HG03460 (cell line): ENCODE measurements at regions not wholly inside any gene's neighbourhood (a gene's known extent, or its start where the extent isn't known, plus 50 kb on each side); places are given as distances from the start of the nearest gene placed in this dataset.

Experiments
- ATAC-seq: cut with Tn5 transposase; IDR thresholded peaks from one replicate; pipeline ENCODE4 v1.9.1; 2021; ENCODE audit not compliant: unreplicated experiment

GRCh38 chr20:40591119-40591518 is 97.9 kb downstream of the MAFB start:
- no peak for ATAC-seq

- no peak for ATAC-seq
Measured at GRCh38 chr20:40589581-40589980, 99.5 kb downstream of the MAFB start.

- ATAC-seq = no peak
Measured at GRCh38 chr20:40588891-40589290, 100.1 kb downstream of the MAFB start.

- no peak for ATAC-seq
Measured at GRCh38 chr20:40587038-40587437, 102.0 kb downstream of the MAFB start.

GRCh38 chr20:40584130-40584809 is 104.8 kb downstream of the MAFB start:
- no peak for ATAC-seq

GRCh38 chr20:40583636-40584035 is 105.4 kb downstream of the MAFB start:
- no peak for ATAC-seq

GRCh38 chr20:40583205-40583604 is 105.8 kb downstream of the MAFB start:
- no peak for ATAC-seq

- no peak for ATAC-seq
Measured at GRCh38 chr20:40582531-40582930, 106.5 kb downstream of the MAFB start.

- ATAC-seq = no peak
Measured at GRCh38 chr20:40579701-40580100, 109.3 kb downstream of the MAFB start.

GRCh38 chr20:40578961-40579360 is 110.1 kb downstream of the MAFB start:
- ATAC-seq = no peak

- ATAC-seq = no peak
Measured at GRCh38 chr20:40575851-40576250, 113.2 kb downstream of the MAFB start.

- ATAC-seq = no peak
Measured at GRCh38 chr20:40572251-40572650, 116.8 kb downstream of the MAFB start.

GRCh38 chr20:40571639-40572038 is 117.4 kb downstream of the MAFB start:
- ATAC-seq = no peak

- no peak for ATAC-seq
Measured at GRCh38 chr20:40568200-40568599, 120.8 kb downstream of the MAFB start.

- ATAC-seq = no peak
Measured at GRCh38 chr20:40565682-40566040, 123.4 kb downstream of the MAFB start.

- ATAC-seq = no peak
Measured at GRCh38 chr20:40565001-40565681, 123.9 kb downstream of the MAFB start.

- no peak for ATAC-seq
Measured at GRCh38 chr20:40563296-40563950, 125.6 kb downstream of the MAFB start.

GRCh38 chr20:40562031-40562430 is 127.0 kb downstream of the MAFB start:
- no peak for ATAC-seq

GRCh38 chr20:40561187-40561586 is 127.8 kb downstream of the MAFB start:
- no peak for ATAC-seq

- no peak for ATAC-seq
Measured at GRCh38 chr20:40558212-40558611, 130.8 kb downstream of the MAFB start.

GRCh38 chr20:40551125-40551530 is 137.9 kb downstream of the MAFB start:
- no peak for ATAC-seq

- no peak for ATAC-seq
Measured at GRCh38 chr20:40547483-40548091, 141.4 kb downstream of the MAFB start.
